Adrenal gland (tissue), 9 donors: ENCODE measurements at regions not wholly inside any gene's neighbourhood (a gene's known extent, or its start where the extent isn't known, plus 50 kb on each side); places are given as distances from the start of the nearest gene placed in this dataset.
"Not testable (repeated sequence)": the region's sequence is repeated elsewhere in the genome, so short reads cannot be mapped to it uniquely, and the experiment has no call there.

ENCODE experiments used
- DNase-seq, 7 donors: peaks; one replicate each; pipeline ENCODE4 v3.0.0-alpha.2; 2019 to 2020
- H3K27ac ChIP-seq, 5 donors: fragments of 200-600 bp; sonication (generic) in 4 of 5; 1 replicate in 3 of 5; 2 replicates in 2 of 5; pipeline versions ENCODE4 v1.5.1 to v1.8.0; 2016 to 2020; ENCODE audit warnings: mild to moderate bottlenecking in 1 of 5
- H3K27me3 ChIP-seq: fragments of 200-600 bp; 2 replicates; pipeline ENCODE4 v1.8.0; 2021
- H3K36me3 ChIP-seq, 2 donors: fragments of 200-600 bp; replicated peaks in 1 of 2; 1 replicate in 1 of 2; 2 replicates in 1 of 2; pipeline versions ENCODE4 v1.5.1 to v1.8.0; 2018 to 2022
- H3K4me1 ChIP-seq, 2 donors: fragments of 200-600 bp; replicated peaks in 1 of 2; 1 replicate in 1 of 2; 2 replicates in 1 of 2; pipeline versions ENCODE4 v1.5.1 to v1.8.0; 2018 to 2021
- H3K4me3 ChIP-seq, 4 donors: fragments of 200-600 bp; sonication (generic) in 3 of 4; one replicate each; pipeline ENCODE4 v1.5.1; 2016 to 2018
- H3K9me3 ChIP-seq, 3 donors: fragments of 200-600 bp; sonication (generic) in 1 of 3; replicated peaks in 1 of 3; 1 replicate in 2 of 3; 2 replicates in 1 of 3; pipeline versions ENCODE4 v1.5.1 to v1.8.0; 2016 to 2021
- POLR2A ChIP-seq, 2 donors: fragments of 450-650 bp; IDR thresholded peaks; one replicate each; pipeline ENCODE4 v1.6.1; 2017; ENCODE audit warnings: antibody characterized with exemption in 2 of 2, mild to moderate bottlenecking in 2 of 2, moderate library complexity in 1 of 2
- WGBS, 4 donors: extraction: QIAGEN DNeasy Blood & Tissue Kit in 2 of 4; methylation state at CpG; one replicate each; pipeline versions ENCODE4 v1.1.5 to v1.1.7; 2013 to 2017; 5-methylcytosine and 5-hydroxymethylcytosine counted together
- intact Hi-C, 2 donors: fragments of 100-400 bp; cut with DNase I; formaldehyde crosslinking; loops; one replicate each; pipeline versions ENCODE4 v1.14.1 to v1.15.0; 2022 to 2023
- TF ChIP-seq, protein P1 (sequence below), 6 experiments: fragments of 450-650 bp in 4 of 6; fragments of 200-600 bp in 2 of 6; sonication (generic) in 1 of 6; IDR thresholded peaks; 1 replicate in 5 of 6; 2 replicates in 1 of 6; pipeline versions ENCODE4 v1.5.1 to v1.8.0; 2016 to 2021; ENCODE audit warnings: antibody characterized with exemption in 6 of 6, mild to moderate bottlenecking in 2 of 6, moderate library complexity in 1 of 6
- donor health status: healthy with polysubstance abuse.
- donor health status: Bipolar disorder and iron deficiency.
- donor health status: DM: yes; HTN: yes; CAD: no.
- donor health status: DM: no; HTN: no; CAD: no.
- donor health status: DM: no; HTN: no; CAD: no.

DNA sequence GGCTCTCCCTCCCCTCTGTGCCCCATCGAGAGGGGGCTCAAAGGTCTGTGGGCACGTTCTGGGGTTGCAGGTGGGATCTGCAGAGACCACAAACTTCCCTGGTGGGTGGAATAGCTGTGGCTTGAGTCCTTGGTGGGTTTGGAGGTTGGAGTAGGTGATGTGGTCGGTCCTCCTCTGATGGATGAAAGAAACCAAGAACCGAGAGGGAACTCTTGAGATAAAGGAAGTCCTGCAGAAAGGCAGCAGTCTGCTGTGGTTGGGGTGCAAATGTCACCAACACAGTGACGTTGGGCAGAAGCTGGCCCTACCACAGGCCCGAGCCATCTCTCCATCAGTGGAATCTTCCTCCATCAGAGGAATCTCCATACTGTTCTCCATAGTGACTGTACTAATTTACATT, 171.8 kb downstream of the FCRL5 start:
- no peaks in the 10 kb centered on the region for H3K36me3 ChIP-seq
- H3K4me3 ChIP-seq = no peak overlapping the region
- no peak overlapping the region for H3K27ac ChIP-seq
- 33 to 50% (median 44%) methylated on average over 6 of the region's 6 CpGs for WGBS, 4 donors
- DNase-seq = no peak
- H3K9me3 ChIP-seq = no peaks in the 10 kb centered on the region
- H3K27me3 ChIP-seq = peaks cover 5% of the 10 kb centered on the region
- intact Hi-C loops = loop anchor here in 1 of 2 donors (5.0 kb wide), 1 partner anchor 107 kb away; no protein-coding TSS in a partner anchor
- TF ChIP-seq, protein P1, sequence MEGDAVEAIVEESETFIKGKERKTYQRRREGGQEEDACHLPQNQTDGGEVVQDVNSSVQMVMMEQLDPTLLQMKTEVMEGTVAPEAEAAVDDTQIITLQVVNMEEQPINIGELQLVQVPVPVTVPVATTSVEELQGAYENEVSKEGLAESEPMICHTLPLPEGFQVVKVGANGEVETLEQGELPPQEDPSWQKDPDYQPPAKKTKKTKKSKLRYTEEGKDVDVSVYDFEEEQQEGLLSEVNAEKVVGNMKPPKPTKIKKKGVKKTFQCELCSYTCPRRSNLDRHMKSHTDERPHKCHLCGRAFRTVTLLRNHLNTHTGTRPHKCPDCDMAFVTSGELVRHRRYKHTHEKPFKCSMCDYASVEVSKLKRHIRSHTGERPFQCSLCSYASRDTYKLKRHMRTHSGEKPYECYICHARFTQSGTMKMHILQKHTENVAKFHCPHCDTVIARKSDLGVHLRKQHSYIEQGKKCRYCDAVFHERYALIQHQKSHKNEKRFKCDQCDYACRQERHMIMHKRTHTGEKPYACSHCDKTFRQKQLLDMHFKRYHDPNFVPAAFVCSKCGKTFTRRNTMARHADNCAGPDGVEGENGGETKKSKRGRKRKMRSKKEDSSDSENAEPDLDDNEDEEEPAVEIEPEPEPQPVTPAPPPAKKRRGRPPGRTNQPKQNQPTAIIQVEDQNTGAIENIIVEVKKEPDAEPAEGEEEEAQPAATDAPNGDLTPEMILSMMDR (IDR thresholded peaks at IDR 0.05) = no peak
- no peak for TF ChIP-seq POLR2A (IDR thresholded peaks at IDR 0.05)
- H3K4me1 ChIP-seq = no peaks in the 10 kb centered on the region

DNA sequence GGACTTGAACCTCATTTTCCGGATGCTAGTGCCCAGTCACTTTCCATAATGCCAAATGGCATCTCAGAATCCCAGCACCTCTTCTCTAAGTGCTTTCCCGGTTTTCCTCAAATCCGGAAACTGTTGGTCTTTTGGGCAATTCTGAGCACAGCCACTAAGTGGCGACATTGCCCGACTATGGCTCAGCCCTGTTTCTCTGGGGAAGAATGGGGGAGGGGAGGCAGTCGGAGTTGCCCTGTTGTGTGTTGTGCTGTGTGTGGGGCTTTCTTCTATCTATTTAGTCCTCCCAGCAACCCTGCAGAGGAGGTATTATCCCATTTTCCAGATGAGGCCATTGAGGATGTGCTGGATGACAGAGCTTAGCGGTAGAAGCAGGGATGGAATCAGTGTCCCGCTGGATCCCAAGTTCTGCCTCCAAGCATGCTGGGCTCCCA, 175.0 kb downstream of the FCRL5 start:
- DNase-seq = peak; percentile 26 to 66 (median 36)
- H3K27me3 ChIP-seq, H3K36me3 ChIP-seq, intact Hi-C loops, H3K27ac ChIP-seq, H3K9me3 ChIP-seq, H3K4me1 ChIP-seq, H3K4me3 ChIP-seq: not testable (repeated sequence)
- 23 to 26% (median 26%) methylated on average over 8 of the region's 8 CpGs for WGBS, 4 donors
- TF ChIP-seq, protein P1 (IDR thresholded peaks at IDR 0.05) = peak in 5 of 6 experiments; percentile 14 to 47 (median 33)

DNA sequence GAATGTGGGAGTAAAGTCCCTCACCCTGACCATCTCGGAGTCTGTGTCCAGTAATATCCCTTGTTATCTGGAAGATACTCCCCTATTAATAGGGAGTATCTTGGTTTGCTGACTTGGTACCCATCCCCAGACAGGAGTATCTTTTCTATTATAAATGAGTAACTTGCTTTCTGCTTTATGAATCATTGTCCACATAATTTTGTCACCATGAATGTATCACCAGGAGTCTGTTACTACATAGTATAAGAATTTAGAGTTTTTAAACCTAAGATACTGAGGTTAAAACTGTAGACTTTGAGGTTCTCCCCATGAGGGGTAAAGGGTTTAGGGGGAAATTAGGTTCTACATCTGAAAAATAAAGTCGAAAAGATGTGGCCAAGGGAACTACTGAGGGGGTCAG, 175.6 kb downstream of the FCRL5 start:
- Histone ChIP-seq H3K36me3 (no peaks in the 10 kb centered on the region), H3K27me3 (peaks cover 8% of the 10 kb centered on the region), H3K4me3 (no peak overlapping the region), H3K27ac (no peak overlapping the region), H3K4me1 (no peaks in the 10 kb centered on the region), H3K9me3 (no peaks in the 10 kb centered on the region)
- no peak for DNase-seq
- WGBS, 4 donors = 60 to 84% (median 66%) methylated on average over 2 of the region's 2 CpGs
- TF ChIP-seq POLR2A (IDR thresholded peaks at IDR 0.05) = no peak
- TF ChIP-seq, protein P1 (IDR thresholded peaks at IDR 0.05) = no peak
- intact Hi-C loops = no loop called here

DNA sequence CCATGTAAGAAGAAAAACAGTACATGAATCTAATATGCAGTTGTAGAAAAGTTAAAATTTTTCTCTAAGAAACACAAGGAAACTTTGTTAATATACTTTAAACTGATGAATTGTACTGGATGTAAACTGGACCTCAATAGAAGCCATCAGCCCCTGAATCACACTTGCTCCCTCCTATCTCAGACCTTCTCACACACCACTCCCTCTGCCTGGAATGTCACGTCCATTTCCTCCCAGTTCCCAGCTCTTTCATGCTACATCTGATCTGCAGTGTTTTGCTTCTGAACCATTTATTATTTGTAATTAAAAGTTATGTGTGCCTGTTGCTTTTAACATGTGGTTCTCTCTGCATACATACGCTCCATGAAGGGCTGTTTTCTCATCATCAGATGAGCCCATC, 180.0 kb downstream of the FCRL5 start:
- not testable (repeated sequence) for H3K27me3 ChIP-seq
- WGBS, 4 donors = 50 to 68% (median 61%) methylated on average over 2 of the region's 2 CpGs
- intact Hi-C loops = loop anchor here in 1 of 2 donors (5.0 kb wide), 1 partner anchor 120 kb away; no protein-coding TSS in a partner anchor

DNA sequence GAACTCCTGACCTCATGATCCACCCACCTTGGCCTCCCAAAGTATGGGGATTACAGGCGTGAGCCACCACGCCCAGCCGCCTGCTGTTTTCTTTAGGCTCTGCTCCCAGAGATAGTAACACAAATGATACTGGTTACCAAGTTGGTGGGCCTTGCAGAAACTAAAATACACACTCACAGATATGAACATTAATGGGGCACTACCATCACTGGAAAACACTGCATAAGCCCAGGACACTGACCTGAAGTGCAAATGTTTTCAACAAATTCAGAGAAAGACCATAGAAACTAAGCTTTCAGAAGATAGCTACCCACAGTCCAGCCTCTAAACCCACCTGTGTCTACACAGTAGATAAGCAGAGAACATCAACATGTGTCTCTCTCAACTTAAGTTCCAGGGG, 180.5 kb downstream of the FCRL5 start:
- Histone ChIP-seq H3K36me3 (no peaks in the 10 kb centered on the region), H3K4me1 (no peaks in the 10 kb centered on the region), H3K27ac (no peak overlapping the region), H3K4me3 (no peak overlapping the region), H3K9me3 (no peaks in the 10 kb centered on the region), H3K27me3 (peaks cover 8% of the 10 kb centered on the region)
- TF ChIP-seq, protein P1 (IDR thresholded peaks at IDR 0.05) = no peak
- TF ChIP-seq POLR2A (IDR thresholded peaks at IDR 0.05) = no peak
- WGBS, 4 donors = 83 to 96% (median 86%) methylated on average over 3 of the region's 3 CpGs
- intact Hi-C loops = loop anchor here in 1 of 2 donors (5.0 kb wide), 1 partner anchor 120 kb away; no protein-coding TSS in a partner anchor
- DNase-seq = no peak

More for the DNA sequence above, 180.0 kb downstream of the FCRL5 start:
- H3K9me3 ChIP-seq, H3K4me1 ChIP-seq, H3K36me3 ChIP-seq, DNase-seq, H3K4me3 ChIP-seq, H3K27ac ChIP-seq: not testable (repeated sequence)
